Occipital lobe (tissue), 1 donor: ENCODE measurements at regions not wholly inside any gene's neighbourhood (a gene's known extent, or its start where the extent isn't known, plus 50 kb on each side); places are given as distances from the start of the nearest gene placed in this dataset.
A peak's percentile ranks its signal among the peaks of the same experiment; 100 is the strongest.
"Not testable (repeated sequence)": the region's sequence is repeated elsewhere in the genome, so short reads cannot be mapped to it uniquely, and the experiment has no call there.

Experiments used
- DNase-seq: peaks from one replicate; lab custom pipeline; 2025; lab: John Stamatoyannopoulos, UW

DNA sequence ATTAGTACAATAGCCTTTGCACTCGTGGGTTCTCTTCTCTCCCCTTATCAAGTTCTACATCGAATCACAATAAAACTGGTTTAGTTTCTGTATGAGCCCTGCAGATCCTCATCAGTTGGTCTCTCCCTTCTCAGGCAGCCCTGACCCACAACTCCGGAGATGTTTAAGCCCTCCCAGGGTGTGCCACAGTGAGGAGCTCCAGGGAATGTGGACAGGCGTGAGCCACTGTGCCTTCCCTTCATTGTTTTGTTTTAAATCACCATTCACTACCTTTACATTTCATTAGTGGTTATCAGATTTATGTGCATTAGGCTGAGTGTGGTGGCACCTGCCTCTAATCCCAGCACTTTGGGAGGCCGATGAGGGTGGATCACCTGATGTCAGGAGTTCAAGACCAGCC is 133.2 kb downstream of the LARP7 start:
- DNase-seq = no peak

GRCh38 chr4:112775801-112776200 is 138.9 kb downstream of the LARP7 start:
- no peak for DNase-seq

- no peak for DNase-seq
Observed at GRCh38 chr4:112776535-112776934, 139.6 kb downstream of the LARP7 start.

GRCh38 chr4:112778520-112778919 is 141.6 kb downstream of the LARP7 start:
- DNase-seq = no peak

DNA sequence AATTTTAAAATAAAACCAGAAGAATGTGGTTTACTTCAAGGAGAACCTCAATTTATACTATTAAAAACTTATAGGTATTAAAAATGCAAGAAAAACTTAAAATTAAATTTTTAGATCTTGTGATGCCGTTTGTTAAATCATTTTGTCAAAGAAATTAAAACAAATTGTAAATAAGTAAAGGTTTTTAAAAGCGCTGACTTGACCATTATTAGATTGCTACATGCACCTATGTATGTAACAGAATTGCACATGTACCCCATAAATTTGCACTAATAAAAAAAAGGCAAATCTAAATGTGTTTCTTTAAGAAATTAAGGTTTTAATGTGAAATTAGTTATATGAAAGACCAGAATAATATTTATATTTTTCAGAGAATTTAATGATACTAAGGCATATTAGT is 156.1 kb downstream of the LARP7 start:
- no peak for DNase-seq

GRCh38 chr4:112800001-112800400 is 163.1 kb downstream of the LARP7 start:
- no peak for DNase-seq

DNA sequence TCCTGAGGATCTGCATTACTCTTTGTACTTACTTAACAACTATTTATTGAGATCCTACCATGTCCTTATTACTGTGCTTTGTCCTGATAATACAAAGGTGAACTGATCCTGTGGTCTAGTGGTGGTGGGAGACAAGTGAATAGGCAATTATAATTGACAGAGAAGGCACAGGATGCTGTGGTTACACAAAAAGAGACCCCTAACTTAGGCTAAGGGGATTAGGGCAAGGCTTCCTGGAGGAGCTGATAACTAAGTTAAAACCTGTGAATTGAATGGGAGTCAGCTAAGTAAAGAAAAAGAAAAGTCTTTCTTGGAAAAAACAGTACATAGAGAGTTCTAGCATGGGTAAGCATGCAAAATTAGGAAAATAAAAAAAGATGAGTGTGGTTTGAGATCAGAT is 164.4 kb downstream of the LARP7 start:
- DNase-seq = no peak

DNA sequence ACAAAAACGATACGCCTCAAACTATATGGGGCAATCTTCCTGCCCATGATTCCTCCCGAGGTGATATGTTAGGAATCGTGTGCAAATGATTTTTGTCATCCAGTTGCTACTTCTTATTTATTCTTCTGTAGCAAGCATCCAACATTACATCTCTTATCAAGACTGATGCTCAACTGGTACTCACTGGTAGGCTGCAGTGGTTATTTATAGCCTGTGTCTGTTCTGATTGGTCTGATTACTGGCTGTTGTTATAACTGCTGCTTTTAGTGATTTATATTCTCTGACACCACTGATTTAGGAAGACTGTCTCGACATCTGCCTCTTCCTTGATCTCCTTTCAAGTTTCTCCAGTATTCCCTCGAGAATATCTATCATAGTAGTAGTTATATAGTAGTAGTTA is 165.8 kb downstream of the LARP7 start:
- no peak for DNase-seq

- no peak for DNase-seq
Observed at GRCh38 chr4:112807083-112807482, 170.1 kb downstream of the LARP7 start.

GRCh38 chr4:112808001-112808400 is 171.1 kb downstream of the LARP7 start:
- no peak for DNase-seq

GRCh38 chr4:112813790-112814189 is 176.8 kb downstream of the LARP7 start:
- no peak for DNase-seq

- peak; percentile 88 for DNase-seq
Observed at GRCh38 chr4:112817933-112818593, 181.1 kb downstream of the LARP7 start.

- peak; percentile 27 for DNase-seq
Observed at GRCh38 chr4:112818594-112818965, 181.6 kb downstream of the LARP7 start.

- no peak for DNase-seq
Observed at GRCh38 chr4:112819729-112820128, 182.8 kb downstream of the LARP7 start.

DNA sequence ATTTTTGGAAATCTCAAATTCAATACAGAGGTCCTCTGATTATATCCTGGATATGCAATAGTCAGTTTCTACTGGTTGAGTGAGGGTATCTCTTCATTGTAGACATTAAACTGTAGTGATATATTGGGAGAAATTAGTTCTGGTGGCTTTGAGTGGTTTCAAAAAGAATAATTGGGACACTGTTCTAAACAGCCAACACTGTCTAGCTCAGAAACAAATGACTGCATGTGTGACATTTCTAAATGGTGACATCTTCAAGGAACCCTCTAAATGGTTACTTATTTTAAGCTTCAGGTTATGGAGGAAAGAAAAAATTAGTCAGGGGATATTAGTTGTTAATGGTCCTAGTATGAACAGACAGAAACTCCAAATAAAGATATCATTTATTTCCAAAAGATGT is 186.2 kb downstream of the LARP7 start:
- no peak for DNase-seq

- DNase-seq = no peak
Observed at GRCh38 chr4:112823606-112824005, 186.7 kb downstream of the LARP7 start.

- DNase-seq = no peak
Observed at GRCh38 chr4:112830753-112831386, 193.9 kb downstream of the LARP7 start.

- DNase-seq = no peak
Observed at GRCh38 chr4:112832493-112832892, 195.6 kb downstream of the LARP7 start.

- no peak for DNase-seq
Observed at GRCh38 chr4:112836895-112837294, 200.0 kb downstream of the LARP7 start.

DNA sequence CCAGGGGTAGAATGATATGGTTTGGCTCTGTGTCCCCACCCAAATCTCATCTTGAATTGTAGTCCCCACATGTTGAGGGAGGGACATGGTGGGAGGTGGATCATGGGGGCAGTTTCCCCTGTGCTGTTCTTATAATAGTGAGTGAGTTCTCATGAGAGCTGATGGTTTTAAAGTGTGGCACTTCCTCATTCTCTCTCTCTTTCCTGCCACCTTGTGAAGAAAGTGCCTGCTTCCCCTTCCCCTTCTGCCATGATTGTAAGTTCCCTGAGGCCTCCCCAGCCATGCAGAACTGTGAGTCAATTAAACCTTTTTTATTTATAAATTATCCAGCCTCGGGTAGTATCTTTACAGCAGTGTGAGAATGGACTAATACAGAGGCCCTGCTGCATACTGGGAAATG is 201.1 kb downstream of the LARP7 start:
- not testable (repeated sequence) for DNase-seq

DNA sequence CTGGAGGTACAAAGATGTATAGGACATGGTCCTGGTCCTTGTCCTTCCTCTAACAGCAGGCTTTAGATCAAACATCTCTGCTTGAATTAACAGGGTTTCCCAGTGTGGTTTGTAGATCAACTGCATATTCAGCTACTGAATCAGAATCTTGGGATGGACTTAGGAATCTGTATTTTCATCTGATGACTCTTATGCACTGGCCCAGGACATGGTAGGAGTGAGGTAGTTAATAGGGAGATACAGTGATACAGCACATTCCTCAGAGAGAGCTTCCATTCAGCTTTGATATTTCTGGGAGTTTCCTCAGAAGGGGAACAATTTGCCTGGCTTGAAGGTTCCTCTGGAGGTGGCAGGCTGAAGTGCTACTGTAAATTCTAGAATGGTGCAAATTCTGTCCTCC is 203.1 kb downstream of the LARP7 start:
- DNase-seq = no peak

- no peak for DNase-seq
Observed at GRCh38 chr4:112840619-112841018, 203.7 kb downstream of the LARP7 start.

DNA sequence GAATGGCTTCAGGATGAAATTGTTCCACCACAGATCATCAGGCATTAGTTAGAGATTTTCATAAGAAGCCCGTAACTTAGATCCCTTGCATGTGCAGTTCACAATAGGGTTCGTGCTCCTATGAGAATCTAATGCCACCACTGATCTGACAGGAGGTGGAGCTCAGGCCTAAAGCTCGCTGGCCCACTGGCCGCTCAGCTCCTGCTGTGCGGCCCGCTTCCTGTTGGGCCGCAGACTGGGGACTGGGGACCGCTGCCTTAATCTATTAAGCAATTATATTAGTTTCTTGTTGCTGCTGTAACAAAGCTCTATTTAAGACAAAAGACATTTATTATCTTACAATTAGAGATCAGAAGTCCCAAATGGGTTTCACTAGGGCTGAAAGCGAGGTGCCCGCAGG is 205.6 kb downstream of the LARP7 start:
- no peak for DNase-seq

DNA sequence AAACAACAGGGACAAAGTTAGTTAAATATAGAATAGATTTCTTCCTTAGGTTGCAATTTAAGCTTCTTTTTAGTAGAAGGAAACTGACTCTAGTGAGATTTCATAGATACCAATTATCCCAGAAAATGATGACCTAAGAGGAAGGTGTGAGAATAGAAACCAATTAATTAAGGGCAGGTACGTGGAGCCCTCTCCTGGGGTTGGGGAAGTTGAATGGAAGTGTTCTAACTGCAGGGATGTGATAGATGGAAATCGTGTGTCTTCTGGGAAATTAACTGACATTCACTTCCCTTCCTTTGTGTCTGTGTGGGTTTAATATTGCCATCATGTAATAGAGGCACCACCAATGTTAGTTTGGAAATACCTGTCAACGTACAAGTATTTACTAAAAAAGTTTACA is 204.1 kb upstream of the ANK2 start:
- no peak for DNase-seq
